NCI-H524 (cell line): ENCODE measurements at regions not wholly inside any gene's neighbourhood (a gene's known extent, or its start where the extent isn't known, plus 50 kb on each side); places are given as distances from the start of the nearest gene placed in this dataset.
"Not testable (repeated sequence)": the region's sequence is repeated elsewhere in the genome, so short reads cannot be mapped to it uniquely, and the experiment has no call there.

Experiments
- DNase-seq, 2 experiments: peaks; one replicate each; lab custom pipeline; 2025; lab: John Stamatoyannopoulos, UW

DNA sequence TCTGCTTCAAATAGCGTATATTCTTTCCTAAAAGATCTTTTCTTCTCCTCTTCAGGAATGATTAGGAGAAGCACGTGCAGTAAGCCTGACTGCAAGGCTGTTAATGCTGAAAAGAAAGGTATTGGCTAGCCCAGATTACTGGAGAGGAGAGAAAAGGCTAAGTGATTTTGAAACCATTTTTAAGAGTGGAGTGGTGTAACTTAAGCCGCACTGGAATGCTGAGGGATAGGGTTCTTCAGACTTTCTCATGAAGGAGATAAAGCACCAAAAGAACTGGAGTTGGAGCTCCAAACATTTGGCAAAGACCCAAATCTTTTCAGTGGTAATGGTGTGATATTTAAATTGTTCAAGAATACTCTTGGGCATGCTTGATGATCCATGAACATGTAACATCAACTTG lies 388.3 kb downstream of the COG6 start:
- DNase-seq = peak in 1 of 2 experiments; percentile 6

DNA sequence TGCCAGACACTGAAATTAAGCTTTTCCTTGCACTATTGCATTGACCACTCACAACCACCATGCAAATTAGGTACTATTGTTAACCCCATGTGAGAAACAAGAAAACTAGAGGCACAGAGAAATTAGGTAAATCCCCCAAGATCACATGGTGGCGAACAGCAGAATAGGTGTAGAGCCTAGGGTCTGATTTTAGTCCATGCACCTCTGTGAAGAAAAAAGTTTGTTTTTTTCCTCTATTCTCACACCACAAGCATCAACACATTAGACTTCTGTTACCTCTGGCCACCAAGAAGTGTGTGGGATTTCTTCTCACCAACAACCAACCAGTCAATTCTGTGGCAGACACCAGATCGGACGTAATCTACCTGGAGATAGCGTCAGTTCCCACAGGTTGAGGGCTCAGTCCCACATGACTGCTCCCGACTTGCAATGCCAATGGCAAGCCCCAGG lies 391.9 kb downstream of the COG6 start:
- no peak for DNase-seq

DNA sequence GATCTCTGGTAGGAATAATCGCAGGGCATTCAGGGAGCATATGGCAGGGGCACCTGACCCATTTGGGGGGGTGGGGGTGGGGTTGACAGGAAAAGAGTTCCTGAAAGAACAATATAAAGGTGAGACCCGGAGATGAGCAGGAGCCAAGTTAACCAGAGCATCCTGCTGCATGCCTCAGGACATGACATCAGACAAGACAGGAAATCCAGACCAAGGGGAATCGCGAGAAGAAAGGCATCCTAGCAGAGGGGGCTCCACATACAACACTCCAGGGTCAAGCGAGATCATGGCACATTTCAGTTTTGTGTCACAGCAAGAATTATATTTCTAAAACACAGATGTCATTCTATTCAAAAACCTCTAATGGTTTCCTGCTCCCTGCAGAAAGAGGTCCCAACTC lies 393.1 kb downstream of the COG6 start:
- peak in 1 of 2 experiments; percentile 2 for DNase-seq

DNA sequence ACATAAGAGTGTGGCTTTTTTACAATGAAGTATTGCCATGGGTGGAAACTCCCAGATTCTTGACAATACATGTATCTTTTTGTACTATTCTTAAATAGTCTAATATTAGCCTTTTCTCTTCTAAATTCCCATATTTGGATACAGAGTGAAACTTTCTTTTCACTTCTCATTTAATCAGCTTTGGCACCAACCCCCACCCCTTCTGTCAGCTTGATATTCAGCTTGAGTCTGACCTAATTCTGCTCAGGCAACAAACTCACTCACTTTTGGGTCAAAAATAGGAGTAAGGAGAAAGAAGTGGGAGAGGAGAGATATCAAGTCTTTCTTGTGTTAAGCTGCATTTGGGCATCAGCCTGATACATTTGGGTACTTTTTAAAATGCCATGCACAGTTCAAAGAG lies 397.5 kb downstream of the COG6 start:
- no peak for DNase-seq

DNA sequence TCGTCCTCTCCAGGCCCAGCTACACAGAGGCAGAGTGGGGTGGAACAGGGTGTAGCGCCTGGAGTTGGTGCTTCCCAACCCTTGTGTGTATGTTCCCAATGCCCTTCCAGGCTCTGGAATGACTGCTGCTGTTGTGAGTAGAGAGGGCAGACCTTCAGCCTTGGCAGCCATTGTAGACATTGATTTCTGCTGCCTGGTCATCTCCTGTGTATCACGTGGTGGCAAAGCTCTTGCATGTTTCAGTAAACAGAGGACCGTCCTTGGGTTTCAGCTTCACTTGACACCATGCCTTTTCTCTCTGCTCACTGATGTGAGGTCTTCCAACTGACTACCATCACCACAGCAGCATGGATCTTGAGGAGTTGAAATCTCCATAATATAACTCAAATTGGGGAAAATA lies 397.9 kb downstream of the COG6 start:
- no peak for DNase-seq

DNA sequence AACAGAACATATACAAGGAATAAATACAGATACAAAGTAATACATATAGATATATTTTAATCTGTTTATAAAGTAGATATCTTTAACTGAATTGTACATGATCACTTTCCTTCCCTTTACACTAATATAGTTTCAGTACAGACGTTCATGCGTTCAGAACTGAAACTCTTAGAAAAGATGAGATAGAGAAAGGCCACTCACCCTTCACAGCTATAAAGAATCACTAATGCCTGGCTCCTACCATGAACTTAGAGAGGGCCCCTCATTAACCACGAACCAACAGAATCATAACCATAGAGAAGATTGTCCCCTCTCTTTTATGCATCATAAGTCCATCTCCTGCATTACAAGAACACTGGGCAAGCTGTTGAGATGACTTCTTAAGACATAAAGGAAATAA lies 399.0 kb downstream of the COG6 start:
- not testable (repeated sequence) for DNase-seq

DNA sequence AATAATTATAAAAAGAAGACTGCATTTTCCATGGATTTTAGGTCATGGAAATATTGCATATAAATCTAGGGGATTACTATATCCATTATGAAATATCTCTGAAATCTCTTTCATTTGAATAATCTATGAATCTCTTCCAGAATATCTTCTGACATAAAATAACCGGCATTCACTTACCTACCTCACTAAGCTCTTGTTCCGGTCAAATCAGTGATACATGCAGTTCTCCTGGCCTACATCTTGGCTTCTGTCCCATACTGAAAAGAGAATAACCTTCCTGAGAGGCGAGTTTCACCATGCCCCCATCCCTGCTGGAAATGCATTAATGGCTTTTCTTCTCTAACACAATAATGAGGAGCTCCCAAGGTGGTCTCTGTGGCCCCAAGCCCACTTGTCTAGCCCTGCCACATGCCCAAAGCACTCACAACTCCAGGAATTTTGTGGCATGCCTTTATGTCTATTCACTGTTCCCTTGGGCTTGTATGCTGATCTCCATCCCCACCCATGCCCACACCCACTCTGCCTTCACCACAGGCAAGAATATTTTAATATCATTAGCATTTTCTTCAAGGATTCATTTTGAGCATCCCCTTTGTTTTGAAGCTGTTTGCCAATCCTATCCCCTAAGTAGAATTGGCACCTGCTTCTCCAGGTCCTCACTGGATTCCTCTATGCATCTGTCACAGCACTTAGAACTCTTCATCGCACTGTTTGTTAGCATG lies 401.6 kb downstream of the COG6 start:
- DNase-seq = no peak

DNA sequence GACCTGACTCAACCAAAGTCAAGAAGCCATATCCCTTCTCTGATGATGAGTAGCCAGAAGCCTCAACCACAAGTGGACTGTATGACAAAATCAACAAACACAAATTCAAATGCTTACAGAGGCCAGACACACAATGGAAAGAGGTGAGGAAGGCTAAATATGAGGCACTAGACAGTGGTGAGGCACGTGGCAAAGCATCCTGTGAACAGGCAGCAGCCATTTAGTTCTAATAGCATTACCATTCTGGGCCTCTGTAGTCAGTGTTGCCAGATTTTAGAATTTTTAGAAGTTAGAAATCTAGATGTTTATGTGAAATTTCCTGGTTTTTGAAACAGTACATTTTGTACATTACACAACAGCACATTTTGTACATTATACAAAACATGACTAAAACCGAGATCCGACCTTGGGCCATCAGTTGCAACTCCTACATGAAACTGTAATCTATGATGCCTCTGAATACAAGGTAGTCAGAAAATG lies 403.3 kb downstream of the COG6 start:
- DNase-seq = no peak

DNA sequence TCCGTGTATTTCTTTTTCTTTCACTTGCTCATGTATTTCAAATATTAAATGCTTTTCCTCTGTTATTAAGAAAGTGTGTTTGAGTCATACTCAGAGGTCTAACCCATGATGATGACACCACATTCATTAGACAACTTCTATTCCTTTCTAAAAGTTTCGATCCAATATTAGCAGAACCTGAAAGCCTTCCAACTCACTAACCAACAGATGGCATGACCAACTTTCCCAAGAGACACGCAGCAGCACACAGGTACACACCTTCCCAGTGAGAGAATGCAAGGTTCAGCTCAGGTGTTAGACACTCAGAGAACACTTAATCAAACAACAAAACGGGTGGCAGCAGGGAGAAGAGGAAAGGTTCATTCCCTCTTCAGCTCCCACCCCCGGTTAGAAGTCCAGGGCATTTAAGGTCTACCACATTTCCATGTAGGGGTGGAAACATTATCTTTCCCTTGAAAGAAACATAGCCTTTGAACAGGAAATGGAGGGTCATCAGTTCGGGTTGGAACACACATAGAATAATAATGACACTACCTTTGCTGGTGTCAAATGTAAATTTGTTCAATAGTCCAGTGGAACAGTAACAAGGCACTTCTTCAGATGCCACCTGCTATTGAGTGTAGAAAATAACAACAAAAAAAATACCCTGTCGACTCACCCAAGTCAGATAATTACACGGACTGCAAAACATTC lies 404.2 kb downstream of the COG6 start:
- DNase-seq = no peak

DNA sequence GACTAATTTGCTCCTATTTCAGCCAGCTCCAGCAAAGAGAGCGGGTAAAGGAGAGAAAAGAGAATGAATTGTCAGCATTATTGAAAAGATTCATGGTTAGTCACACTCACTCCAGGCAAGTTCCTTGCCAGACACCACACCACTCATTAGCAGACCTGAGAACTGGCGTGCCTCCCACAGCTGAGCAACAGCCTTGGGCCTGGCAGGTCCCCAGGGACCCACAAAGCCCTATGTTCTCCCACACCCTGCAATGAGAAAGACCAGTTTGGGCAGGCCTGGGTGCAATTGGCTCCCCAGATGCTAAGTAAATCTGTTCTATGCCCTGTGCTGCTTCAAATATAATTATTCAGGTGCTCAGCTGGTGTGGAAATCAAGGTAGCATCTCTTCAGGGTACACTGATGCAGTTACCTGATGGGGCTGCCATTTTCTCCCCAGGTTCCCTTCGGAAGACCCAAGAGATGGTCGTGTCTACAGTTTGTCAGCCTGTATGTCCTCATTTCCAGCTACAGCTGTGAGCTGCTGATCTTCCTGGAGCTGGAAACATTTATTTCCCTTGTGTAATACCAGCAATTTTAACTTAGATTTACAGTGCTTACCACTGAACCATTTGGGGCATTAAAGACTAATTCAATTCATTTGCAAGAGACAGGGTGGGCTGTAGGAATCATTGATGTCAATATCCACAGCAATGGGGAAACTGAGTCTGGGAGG lies 405.0 kb downstream of the COG6 start:
- DNase-seq = peak; percentile 20 to 69

DNA sequence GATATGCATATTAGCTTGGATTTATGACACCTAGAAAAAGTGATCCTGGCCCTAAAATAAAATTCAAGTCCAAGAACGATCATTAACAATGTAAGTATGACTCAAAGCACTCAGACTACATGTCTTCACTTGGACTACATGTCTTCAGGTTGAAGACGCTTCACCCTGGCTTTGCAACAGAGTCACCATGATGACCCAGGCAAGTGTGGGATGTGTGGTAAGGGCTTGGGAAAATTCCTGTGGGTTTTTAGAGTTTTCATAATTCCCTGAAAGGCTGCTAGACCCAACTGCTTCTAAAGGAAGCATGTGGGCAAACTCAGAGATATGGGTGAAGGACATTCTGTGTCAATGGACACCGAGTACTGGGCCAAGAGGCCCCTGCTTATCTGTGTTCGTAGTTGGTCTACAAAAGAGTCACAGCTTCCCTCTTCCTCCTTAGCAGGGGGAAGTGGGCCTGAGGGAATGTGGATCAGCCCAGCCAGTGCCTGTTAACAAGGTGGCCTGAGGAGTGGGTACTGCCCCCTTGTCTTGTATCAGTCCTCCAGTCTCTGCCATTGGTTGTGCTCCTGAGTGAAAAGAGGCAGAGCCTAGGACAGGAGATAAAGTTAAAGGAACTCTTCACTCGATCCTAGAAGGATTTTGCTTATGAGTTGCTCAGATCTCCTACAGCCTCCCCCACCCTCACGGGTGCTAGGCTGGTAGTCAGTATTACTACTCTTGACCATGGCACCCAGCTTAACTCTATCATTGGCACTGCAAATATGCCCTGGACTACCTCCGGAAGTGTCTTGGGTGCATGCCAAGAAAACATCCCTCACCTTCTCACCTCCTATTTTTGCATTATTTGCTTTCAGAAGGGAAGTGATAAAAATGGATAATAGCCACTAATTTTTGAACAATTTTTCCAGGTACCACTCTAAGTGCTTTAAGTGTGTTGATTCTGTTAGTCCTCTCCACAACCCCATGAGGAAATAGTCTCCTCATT lies 406.3 kb downstream of the COG6 start:
- DNase-seq = no peak

DNA sequence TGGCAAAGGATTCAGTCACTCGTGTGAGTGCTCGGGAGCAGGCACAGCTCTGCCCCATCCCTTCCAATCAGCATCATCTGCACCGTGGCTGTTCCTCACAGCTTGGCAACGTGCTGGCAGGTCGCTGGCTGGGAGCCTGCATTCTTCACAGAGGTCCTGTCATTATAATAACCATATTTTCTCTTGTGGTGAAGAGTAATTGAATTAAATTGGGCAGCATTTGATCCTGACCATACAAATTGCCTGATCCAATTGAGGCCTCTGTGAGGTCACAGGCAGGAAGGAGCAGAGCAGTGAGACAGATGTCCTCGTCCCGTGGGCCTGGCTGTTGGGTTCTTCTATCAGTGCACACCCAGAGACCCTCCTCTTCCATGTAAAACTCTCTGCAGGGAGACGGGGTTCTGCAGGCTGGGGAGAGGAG lies 407.8 kb downstream of the COG6 start:
- DNase-seq = peak in 1 of 2 experiments; percentile 52

DNA sequence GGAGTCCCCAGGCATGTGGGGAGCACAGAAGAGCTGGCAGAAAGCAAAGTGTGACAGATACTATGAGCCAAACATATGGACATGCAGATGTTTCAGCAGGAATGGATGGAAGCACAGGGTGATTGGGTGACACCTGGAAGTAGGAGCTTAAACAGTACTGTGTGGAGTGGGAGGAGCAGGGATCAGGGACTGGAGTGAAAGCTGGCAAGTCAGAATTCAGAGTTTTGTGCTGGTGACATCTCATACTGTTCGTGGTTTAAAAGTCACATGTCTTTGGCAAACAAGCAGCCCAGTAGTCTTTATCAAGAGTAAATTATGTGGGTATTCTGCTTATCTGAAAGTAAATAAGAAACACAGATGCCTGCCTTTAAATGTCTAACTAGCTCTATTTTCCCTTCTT lies 408.2 kb downstream of the COG6 start:
- peak; percentile 18 to 73 for DNase-seq

DNA sequence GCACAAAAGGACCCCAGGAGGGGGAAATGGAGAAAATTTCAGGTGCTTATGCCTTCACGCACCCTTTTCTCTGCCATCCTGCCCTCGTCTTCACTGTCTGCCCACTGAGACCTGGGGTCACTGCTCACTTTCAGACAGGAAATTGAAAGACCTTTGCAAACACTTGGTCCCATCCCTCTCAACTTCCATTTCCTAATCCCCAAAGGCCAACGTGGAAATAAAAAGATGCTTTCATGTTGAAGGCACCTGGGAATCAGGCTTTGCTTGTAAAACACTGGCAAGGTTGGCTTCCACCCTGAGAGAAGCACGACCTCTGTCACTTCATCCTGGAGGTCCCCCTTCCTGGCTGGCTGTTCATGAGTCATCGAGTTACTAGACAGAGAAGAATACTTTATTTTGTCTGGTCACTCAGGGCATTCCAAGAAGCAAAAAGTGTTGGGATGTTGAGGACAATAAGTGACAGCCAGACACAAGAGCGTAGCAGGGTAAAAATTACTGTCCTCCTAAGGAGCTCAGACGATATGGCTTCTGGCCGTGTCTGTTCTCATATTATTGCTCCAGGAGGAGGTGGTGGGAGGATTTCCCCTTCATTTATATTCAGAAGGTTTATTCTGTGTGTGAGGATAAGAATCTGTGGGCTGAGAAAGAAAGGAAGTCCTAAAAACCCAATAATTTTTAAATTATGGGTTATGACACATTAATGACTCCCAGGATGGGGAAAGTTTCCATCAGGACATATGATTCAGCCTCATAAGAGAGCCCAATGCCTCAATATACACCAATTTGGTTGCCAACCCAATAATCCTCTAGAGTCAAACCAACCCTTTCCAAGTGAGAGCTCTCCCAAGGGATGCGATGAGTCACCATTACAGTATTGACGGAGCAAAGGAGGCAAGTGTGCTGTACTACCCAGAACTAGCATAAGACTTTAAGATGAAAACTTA lies 409.0 kb downstream of the COG6 start:
- no peak for DNase-seq

DNA sequence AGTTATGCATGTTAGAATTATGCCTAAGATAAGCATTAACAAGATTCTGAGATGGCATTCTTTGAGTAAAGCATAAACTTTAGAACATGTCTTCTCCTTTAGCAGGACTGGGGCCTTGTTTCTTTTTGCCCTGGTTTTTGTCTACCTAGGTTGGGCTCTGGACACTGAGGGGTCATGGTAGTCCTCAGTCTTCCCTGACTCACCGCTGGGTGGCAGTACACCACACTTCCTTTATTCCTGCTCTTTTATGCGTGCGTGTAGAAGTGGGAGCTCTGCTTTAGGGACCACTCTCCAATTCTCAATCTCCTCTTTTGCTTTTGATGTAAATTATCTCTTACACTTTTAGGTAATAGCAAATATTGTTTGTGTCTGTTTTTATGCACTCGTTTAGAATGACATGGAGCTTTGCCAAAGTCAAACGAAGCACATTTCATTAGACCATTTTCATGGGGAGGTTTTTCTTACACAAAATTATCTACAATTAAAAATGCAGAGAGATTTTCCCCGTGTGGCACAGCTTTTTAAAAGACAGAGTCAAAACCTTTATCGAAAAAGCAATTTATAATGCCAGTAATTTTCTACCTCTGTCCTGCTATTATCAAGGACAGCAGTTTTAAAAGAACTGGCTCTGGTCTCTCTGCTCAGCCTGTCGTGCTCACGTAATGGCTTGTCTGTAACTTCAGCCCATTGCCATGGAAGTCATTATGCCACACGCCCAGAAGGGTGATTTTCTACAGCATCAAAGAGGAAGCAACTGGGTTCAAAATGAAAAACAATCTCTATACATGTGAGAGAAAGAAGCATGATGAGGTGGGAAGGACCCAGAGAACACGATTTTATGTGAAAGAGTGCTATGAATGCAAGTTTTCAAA lies 413.9 kb downstream of the COG6 start:
- DNase-seq = peak; percentile 31 to 74

DNA sequence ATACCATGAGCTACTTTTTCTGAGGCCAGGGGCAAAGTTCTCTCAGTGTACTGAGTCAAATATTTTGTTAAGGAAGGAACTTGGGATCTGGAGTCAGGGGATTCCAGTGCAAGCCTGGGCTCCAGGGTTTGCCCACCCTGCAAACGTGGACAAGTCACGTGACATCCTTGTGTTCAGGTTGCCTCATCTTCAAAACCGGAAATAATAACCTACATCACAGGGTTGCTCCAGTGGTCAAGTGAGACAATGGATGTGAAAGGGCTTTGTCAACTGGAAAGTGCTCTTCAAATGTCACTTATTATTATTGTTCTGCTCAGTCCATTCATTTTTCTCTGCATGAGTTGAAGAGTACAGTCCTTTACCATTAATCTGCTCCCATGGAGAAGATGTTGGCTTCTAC lies 414.9 kb downstream of the COG6 start:
- no peak for DNase-seq

DNA sequence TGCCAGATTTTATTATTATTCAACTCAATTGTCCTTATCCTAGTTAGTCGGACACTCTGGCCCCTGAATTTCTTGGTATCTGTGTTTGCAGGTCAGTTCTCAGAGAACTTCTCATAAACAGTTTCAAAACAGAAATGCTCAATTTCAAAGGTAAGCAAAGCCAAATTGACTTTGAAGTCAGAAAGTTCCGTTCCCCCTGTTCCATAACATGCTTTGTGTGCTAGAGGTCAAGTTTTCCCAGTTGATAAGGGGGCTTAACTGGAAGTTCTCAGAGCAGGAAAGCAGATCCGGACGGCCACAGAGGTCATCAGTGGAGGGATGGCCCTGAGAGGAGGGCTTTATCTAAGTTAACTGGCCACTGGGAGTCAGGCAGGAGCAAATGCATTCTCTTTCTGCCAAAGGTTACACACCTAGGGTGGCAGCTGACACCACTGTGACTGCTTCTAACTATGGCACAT lies 417.2 kb downstream of the COG6 start:
- DNase-seq = no peak

DNA sequence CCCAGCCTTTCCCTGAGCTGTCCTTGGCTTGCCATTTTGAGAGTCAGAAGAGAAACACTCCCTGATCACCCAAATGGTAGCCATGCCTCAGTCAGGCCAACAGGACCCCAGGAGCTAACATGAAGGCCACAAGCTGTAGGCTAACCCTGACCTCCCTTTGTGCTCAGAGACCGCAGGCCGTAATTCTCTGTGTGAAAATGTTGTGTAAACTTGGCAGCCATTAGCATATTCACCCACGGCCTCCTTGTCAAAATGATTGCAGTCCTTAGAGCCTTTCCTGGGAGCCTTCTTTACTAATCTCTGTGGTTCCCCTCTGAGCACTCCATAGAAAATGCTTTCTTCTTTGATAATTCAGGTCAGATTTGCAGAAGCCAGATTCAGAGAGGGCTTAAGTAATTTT lies 418.9 kb downstream of the COG6 start:
- DNase-seq = no peak

DNA sequence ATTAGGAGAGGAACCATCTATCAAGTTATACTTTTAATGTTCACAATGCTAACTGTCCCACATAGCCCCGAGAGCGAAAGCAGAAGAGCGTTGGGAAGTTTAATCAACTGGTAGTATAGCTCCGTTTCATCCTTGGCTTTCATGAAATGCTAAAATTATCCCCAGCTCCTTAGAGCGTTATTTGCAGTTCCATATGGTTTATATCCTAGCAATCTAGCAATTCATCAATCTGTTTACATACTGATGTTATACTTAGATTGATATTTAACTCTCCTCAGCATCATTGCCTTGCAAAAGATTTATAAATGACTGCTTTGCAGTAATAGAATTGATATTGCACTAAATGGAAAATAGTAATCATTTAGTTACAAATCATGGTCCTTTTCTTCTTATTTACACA lies 419.8 kb downstream of the COG6 start:
- no peak for DNase-seq
